Peyer's patch (tissue), 4 donors: ENCODE measurements at regions not wholly inside any gene's neighbourhood (a gene's known extent, or its start where the extent isn't known, plus 50 kb on each side); places are given as distances from the start of the nearest gene placed in this dataset.

Experiments used
- DNase-seq, 3 donors: peaks; one replicate each; pipeline ENCODE4 v3.0.0-alpha.2; 2017 to 2019
- H3K27ac ChIP-seq, 4 donors: fragments of 200-600 bp; sonication (generic); one replicate each; pipeline ENCODE4 v1.5.1; 2016 to 2019
- H3K27me3 ChIP-seq, 2 donors: fragments of 200-600 bp; sonication (generic); one replicate each; pipeline ENCODE4 v1.5.1; 2019
- H3K36me3 ChIP-seq, 3 donors: fragments of 200-600 bp; sonication (generic); one replicate each; pipeline ENCODE4 v1.5.1; 2016 to 2019
- H3K4me1 ChIP-seq, 4 donors: fragments of 200-600 bp; sonication (generic); one replicate each; pipeline ENCODE4 v1.5.1; 2016 to 2019
- H3K4me3 ChIP-seq, 4 donors: fragments of 200-600 bp; sonication (generic); 1 replicate in 3 of 4; 2 replicates in 1 of 4; pipeline ENCODE4 v1.5.1; 2016 to 2019; ENCODE audit warnings: mild to moderate bottlenecking in 1 of 4
- H3K9me3 ChIP-seq, 4 donors: fragments of 200-600 bp; sonication (generic); one replicate each; pipeline ENCODE4 v1.5.1; 2016 to 2019; ENCODE audit warnings: mild to moderate bottlenecking in 1 of 4
- CTCF ChIP-seq, 6 experiments: fragments of 450-650 bp in 4 of 6; fragments of 200-600 bp in 2 of 6; sonication (generic) in 1 of 6; IDR thresholded peaks; one replicate each; pipeline ENCODE4 v1.5.1; 2017 to 2019; ENCODE audit warnings: antibody characterized with exemption in 6 of 6, mild to moderate bottlenecking in 3 of 6, moderate library complexity in 1 of 6
- POLR2A ChIP-seq, 2 donors: fragments of 450-650 bp; IDR thresholded peaks; one replicate each; pipeline ENCODE4 v1.5.1; 2017; ENCODE audit warnings: antibody characterized with exemption in 2 of 2, mild to moderate bottlenecking in 2 of 2, moderate library complexity in 2 of 2

- Histone ChIP-seq H3K27me3 (no peaks in the 10 kb centered on the region), H3K9me3 (no peaks in the 10 kb centered on the region), H3K36me3 (no peaks in the 10 kb centered on the region), H3K4me3 (no peak overlapping the region), H3K27ac (no peak overlapping the region), H3K4me1 (no peaks in the 10 kb centered on the region)
- no peak for TF ChIP-seq CTCF (IDR thresholded peaks at IDR 0.05)
- TF ChIP-seq POLR2A (IDR thresholded peaks at IDR 0.05): no peak
- DNase-seq: no peak
These were observed 109.6 kb upstream of the TOPAZ1 start for GRCh38 chr3:44132061-44132460.

- DNase-seq: no peak
- TF ChIP-seq CTCF (IDR thresholded peaks at IDR 0.05) (no peak), POLR2A (IDR thresholded peaks at IDR 0.05) (no peak)
- H3K4me3 ChIP-seq: no peak overlapping the region
- H3K4me1 ChIP-seq: no peaks in the 10 kb centered on the region
- H3K36me3 ChIP-seq: no peaks in the 10 kb centered on the region
- H3K9me3 ChIP-seq: no peaks in the 10 kb centered on the region
- no peak overlapping the region for H3K27ac ChIP-seq
- no peaks in the 10 kb centered on the region for H3K27me3 ChIP-seq
These were observed 109.1 kb upstream of the TOPAZ1 start for GRCh38 chr3:44132593-44132992.

- no peak for DNase-seq
- no peaks in the 10 kb centered on the region for H3K9me3 ChIP-seq
These were observed 105.3 kb upstream of the TOPAZ1 start for GRCh38 chr3:44136421-44136820.

GRCh38 chr3:44146073-44146472 lies 95.6 kb upstream of the TOPAZ1 start:
- no peaks in the 10 kb centered on the region for H3K27me3 ChIP-seq
- no peaks in the 10 kb centered on the region for H3K4me1 ChIP-seq
- no peak for DNase-seq
- H3K27ac ChIP-seq: no peak overlapping the region
- H3K36me3 ChIP-seq: no peaks in the 10 kb centered on the region
- no peak for TF ChIP-seq POLR2A (IDR thresholded peaks at IDR 0.05)
- TF ChIP-seq CTCF (IDR thresholded peaks at IDR 0.05): no peak
- H3K4me3 ChIP-seq: no peak overlapping the region
- H3K9me3 ChIP-seq: no peaks in the 10 kb centered on the region

More at GRCh38 chr3:44136421-44136820, 105.3 kb upstream of the TOPAZ1 start:
- Histone ChIP-seq H3K27me3 (no peaks in the 10 kb centered on the region), H3K36me3 (no peaks in the 10 kb centered on the region), H3K4me1 (no peaks in the 10 kb centered on the region), H3K27ac (no peak overlapping the region), H3K4me3 (no peak overlapping the region)
- no peak for TF ChIP-seq POLR2A (IDR thresholded peaks at IDR 0.05)
- no peak for TF ChIP-seq CTCF (IDR thresholded peaks at IDR 0.05)

GRCh38 chr3:44159696-44160300 lies 81.9 kb upstream of the TOPAZ1 start:
- TF ChIP-seq CTCF (IDR thresholded peaks at IDR 0.05) (no peak), POLR2A (IDR thresholded peaks at IDR 0.05) (no peak)
- Histone ChIP-seq H3K4me3 (no peak overlapping the region), H3K27ac (no peak overlapping the region), H3K27me3 (no peaks in the 10 kb centered on the region), H3K36me3 (no peaks in the 10 kb centered on the region), H3K4me1 (no peaks in the 10 kb centered on the region), H3K9me3 (no peaks in the 10 kb centered on the region)
- no peak for DNase-seq

GRCh38 chr3:44160818-44161217 lies 80.9 kb upstream of the TOPAZ1 start:
- Histone ChIP-seq H3K4me1 (no peaks in the 10 kb centered on the region), H3K27ac (no peak overlapping the region), H3K36me3 (no peaks in the 10 kb centered on the region), H3K27me3 (no peaks in the 10 kb centered on the region), H3K4me3 (no peak overlapping the region), H3K9me3 (no peaks in the 10 kb centered on the region)
- TF ChIP-seq POLR2A (IDR thresholded peaks at IDR 0.05) (no peak), CTCF (IDR thresholded peaks at IDR 0.05) (no peak)
- no peak for DNase-seq
